ENCODE measurements at regions not wholly inside any gene's neighbourhood (a gene's known extent, or its start where the extent isn't known, plus 50 kb on each side); places are given as distances from the start of the nearest gene placed in this dataset.
"Not testable (repeated sequence)": the region's sequence is repeated elsewhere in the genome, so short reads cannot be mapped to it uniquely, and the experiment has no call there.

DNA sequence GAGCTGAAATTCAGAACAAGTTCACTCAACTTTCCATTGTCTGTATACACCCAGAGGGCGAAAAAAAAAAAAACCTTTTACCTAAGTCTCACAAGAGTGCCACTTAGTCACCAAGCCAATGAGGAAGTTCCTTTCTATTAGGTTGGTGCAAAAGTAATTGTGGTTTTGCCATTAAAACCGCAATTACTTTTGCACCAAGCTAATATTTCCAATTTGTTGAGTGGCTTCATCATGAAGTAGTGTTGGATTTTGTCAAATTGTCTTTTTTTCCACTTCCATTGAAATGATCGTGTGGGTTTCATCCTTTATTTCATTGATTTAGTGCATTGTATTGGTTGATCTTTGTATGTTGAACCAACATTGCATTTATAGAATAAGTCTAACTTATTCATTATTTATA, 253.9 kb downstream of the ZIC4 start:
- no peak for DNase-seq

- DNase-seq: no peak
Observed at GRCh38 chr3:147141516-147142288, 264.6 kb downstream of the ZIC4 start.

- DNase-seq: no peak
Observed at GRCh38 chr3:147139341-147139740, 267.0 kb downstream of the ZIC4 start.

GRCh38 chr3:147132168-147132567, 274.2 kb downstream of the ZIC4 start:
- DNase-seq: no peak

GRCh38 chr3:147130461-147130860, 275.9 kb downstream of the ZIC4 start:
- DNase-seq: no peak

GRCh38 chr3:147129665-147130064, 276.7 kb downstream of the ZIC4 start:
- DNase-seq: no peak

DNA sequence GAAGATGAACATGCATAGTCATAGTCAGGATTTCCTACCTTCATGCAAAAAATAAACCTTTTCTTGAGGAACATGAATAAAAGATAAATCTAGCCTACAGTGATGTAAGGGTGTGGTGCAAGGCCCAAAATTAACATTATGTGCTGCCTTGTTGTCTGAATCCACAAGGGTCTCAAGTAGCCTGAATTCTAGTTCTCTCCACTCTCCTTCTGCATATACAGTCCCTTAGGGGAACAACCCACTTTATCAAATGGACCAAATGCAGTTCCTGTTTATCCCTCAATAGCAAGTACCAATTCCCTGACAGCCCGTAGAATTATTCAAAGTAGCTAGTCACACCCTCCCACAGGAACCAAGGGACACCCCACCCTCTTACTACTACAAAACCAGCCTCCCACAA, 284.0 kb downstream of the ZIC4 start:
- no peak for DNase-seq

DNA sequence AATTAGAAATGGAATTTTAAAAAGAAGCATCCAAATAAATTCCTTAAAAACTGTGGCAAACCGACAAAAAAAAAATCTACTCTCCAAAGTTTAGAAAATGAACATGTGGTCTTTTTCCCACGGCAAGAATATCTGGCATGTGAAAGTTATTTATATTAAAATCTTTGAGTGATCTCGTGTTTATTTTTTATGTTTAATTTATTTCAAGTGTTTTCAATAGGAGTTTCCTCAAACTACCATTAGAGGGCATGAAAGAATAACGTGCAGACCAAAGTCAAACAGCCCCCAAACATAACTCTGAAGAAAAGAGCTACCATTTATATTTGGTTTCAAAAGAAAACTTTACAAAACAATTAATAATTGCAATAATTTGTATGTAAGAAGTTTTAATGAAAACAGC, 286.4 kb downstream of the ZIC4 start:
- DNase-seq: no peak

- DNase-seq: no peak
Observed at GRCh38 chr3:147119346-147119745, 287.0 kb downstream of the ZIC4 start.

DNA sequence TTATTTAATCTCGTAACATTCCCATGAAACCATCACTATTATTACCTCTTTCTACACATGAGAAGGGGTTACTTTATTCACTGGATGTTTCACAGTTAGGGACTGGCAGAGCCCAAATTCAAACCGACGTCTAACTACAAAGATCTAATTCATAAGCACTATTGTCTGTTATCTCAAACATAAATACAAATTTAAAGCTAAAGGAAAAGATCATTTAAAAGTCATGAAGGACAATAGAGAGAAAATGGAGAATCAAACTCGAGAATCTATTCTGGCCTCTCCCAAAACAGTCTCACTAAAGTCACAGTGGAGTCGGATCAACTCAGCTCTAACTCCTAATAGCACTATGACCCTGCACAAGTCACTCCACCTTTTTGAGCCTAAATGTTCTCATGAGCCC, 287.7 kb downstream of the ZIC4 start:
- DNase-seq: no peak

GRCh38 chr3:147117631-147118030, 288.7 kb downstream of the ZIC4 start:
- no peak for DNase-seq

DNA sequence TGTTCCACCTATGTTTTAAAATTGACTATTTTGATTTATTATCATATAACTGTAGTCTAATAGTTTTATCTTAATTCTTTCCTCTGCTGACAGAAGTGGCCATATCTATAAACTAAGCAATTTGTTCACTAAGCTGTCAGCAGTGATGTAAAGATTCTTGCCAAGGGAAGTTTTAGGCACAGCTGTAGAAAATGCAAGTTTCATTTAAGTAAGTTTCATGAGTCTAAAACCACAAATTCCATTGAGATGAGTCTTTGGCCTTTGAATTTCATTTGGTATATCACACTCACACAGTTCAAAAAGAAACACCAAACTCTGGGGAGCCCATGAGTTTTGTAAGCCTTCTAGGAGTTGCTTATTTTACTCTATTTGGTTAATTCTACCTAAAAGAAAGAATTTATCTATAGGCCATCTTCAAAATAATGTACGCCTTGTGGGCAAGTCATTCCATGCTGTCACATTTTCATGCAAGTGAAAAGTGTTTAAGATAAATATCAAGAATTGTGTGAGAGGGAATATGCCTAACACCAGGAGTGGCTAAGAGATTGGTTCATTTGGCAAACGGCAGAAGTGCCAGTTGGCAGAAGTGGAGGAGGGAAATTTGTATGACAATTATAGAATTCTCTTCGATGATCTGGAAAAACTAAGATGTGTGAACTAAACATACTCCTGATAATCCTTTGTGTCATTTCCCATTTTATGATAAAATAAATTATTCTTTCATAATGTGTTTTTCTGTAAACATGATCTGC, 292.9 kb downstream of the ZIC4 start:
- DNase-seq: no peak

DNA sequence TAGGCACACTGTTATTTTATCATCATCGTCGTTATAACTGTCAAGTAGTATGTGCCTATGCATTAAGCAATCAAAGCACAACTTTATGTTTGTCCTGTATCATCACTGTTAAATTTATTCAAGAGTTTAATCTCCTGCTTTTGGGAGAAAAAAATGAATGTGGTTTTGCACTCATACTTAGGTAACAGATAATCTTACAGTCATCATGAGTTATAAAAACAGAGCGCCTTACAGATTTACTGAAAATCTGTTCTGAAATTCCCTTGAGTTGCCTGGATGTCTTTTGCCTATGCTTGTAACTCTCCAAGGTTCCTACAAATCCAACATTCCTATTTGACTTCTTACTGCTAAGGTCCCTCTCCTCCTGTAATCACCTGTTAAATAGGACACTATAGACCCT, 307.3 kb downstream of the ZIC4 start:
- no peak for DNase-seq

GRCh38 chr3:147090461-147090860, 315.9 kb downstream of the ZIC4 start:
- no peak for DNase-seq

DNA sequence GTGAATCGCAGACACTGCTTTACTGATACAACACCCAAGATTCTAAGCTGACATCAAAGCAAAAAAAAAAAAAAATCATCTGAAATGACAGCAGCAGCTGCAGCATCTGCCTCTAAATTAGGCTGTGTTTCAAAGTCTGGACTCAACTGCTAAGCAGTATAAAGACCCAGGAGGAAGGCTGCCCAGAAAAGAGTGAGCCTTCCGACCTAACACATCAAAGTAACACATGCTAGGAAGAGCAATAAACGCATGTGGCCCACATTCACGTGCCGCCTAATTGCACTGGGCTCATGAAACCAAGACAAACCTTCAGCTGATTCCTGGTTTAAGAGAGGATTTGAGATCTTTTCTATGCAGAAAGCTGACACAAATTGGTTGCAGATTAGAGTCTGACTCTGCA, 317.1 kb downstream of the ZIC4 start:
- DNase-seq: no peak

DNA sequence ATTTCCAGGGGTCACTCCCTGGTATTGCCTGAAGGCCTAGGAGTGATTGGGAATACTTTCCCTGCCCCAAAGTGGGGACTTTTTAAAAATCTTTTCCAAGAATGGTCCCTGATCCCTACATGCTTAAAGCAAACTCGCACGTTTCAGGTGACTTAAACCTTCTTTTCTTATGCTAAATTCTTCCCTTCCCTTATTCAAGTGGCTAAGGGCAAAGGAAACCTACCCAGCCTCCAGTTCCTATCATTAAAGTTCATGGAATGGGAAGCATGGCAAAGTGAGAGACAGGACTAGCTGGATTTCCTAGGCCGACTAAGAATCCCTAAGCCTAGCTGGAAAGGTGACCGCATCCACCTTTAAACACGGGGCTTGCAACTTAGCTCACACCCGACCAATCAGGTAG, 346.8 kb downstream of the ZIC4 start:
- not testable (repeated sequence) for DNase-seq

DNA sequence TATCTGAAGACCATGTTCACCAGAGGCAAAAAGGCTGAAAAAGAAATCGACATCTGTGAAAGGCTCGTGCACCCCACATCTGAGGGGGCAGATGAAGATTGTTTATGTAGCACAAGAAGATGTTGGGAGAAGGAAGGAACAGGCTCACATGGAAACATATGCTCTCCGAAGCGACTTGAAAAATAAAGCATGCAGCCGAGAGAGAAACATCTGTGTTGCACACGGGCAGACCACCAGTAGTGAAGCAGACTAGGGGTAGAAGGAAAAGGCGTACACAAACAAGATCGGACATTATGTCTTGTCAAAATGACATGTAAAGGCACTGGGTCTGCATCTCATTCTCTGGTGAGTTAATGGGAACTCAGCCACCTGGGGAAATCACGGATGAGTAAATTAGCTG, 356.5 kb downstream of the ZIC4 start:
- no peak for DNase-seq

- no peak for DNase-seq
Observed at GRCh38 chr3:147049305-147049704, 357.0 kb downstream of the ZIC4 start.

GRCh38 chr3:147046916-147047315, 359.4 kb downstream of the ZIC4 start:
- no peak for DNase-seq

- no peak for DNase-seq
Observed at GRCh38 chr3:147038481-147038880, 367.9 kb downstream of the ZIC4 start.

- DNase-seq: no peak
Observed at GRCh38 chr3:147034359-147034758, 372.0 kb downstream of the ZIC4 start.

DNA sequence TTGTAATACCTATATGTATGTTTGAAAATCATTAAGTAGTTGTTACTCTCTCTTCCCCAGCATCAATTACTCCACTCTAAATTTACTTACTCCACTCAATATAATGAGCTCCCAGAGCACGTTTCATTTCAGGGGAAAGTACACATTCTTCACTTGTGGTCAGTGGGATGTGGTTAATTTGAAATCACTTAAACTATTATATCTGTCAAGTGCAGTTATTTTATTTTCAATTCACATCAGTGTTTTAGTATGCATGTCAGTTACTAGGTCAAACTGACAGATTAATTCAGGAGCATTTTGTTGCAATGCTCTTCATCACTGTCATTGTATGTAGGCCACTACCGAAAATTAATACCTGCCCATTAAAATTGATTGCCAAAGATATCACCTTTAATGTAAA, 376.1 kb downstream of the ZIC4 start:
- no peak for DNase-seq

- peak; percentile 16 for DNase-seq
Observed at GRCh38 chr3:147015334-147015733, 391.0 kb downstream of the ZIC4 start.

DNA sequence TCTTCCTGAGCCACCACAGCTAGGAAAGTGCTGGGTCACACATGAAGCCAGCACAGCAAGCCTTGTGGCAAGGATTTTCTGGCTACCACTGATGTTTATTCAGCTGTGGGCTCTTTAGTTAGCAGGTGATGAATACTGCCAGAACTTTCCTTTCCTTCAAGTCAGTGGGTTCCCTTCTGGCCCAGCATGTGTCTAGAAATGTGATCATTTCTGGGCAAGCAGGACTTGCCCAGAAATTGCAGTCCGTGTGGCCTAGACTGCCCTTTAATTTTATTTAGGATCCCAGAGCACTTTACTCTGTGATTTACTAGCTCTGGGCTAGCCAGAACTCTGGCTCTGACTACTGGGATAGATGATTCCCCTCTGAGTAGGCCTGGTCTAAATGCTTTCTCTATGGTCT, 397.5 kb downstream of the ZIC4 start:
- no peak for DNase-seq

GRCh38 chr3:147008458-147008857, 397.9 kb downstream of the ZIC4 start:
- DNase-seq: no peak
